Aorta (tissue), 5 donors: ENCODE measurements at regions not wholly inside any gene's neighbourhood (a gene's known extent, or its start where the extent isn't known, plus 50 kb on each side); places are given as distances from the start of the nearest gene placed in this dataset.

ENCODE experiments used
- ATAC-seq: fragments of 200-7000 bp; cut with Tn5 transposase; one replicate; pipeline ENCODE4 v1.9.1; 2022; ENCODE audit warnings: moderate library complexity; ENCODE audit not compliant: low FRiP score
- DNase-seq, 2 donors: peaks; one replicate each; pipeline ENCODE4 v3.0.0-alpha.2; 2020
- H3K27ac ChIP-seq, 2 donors: one replicate each; pipeline ENCODE4 v1.5.1; 2013; ENCODE audit warnings: low read length in 2 of 2, mild to moderate bottlenecking in 2 of 2, moderate library complexity in 2 of 2, control low read depth in 1 of 2, inconsistent platforms in 1 of 2, low read depth in 1 of 2
- H3K27me3 ChIP-seq, 2 donors: one replicate each; pipeline ENCODE4 v1.6.1; 2013; ENCODE audit warnings: control low read depth in 1 of 2, low read length in 1 of 2, mild to moderate bottlenecking in 1 of 2, moderate library complexity in 1 of 2; ENCODE audit not compliant: insufficient read depth in 2 of 2, control insufficient read depth in 1 of 2
- H3K36me3 ChIP-seq, 2 donors: one replicate each; pipeline ENCODE4 v1.6.1; 2013; ENCODE audit warnings: control low read depth in 1 of 2, low read length in 1 of 2, mild to moderate bottlenecking in 1 of 2; ENCODE audit not compliant: insufficient read depth in 2 of 2, control insufficient read depth in 1 of 2
- H3K4me1 ChIP-seq, 2 donors: one replicate each; pipeline ENCODE4 v1.6.1; 2013; ENCODE audit warnings: low read length in 2 of 2, control low read depth in 1 of 2, mild to moderate bottlenecking in 1 of 2, moderate library complexity in 1 of 2; ENCODE audit not compliant: insufficient read depth in 2 of 2, control insufficient read depth in 1 of 2
- H3K4me3 ChIP-seq, 2 donors: one replicate each; pipeline ENCODE4 v1.5.1; 2013; ENCODE audit warnings: low read length in 2 of 2, control low read depth in 1 of 2, mild to moderate bottlenecking in 1 of 2
- H3K9me3 ChIP-seq: one replicate; pipeline ENCODE4 v1.6.1; 2013; ENCODE audit warnings: mild to moderate bottlenecking, low read length; ENCODE audit not compliant: control insufficient read depth
- WGBS, 2 donors: extraction: QIAGEN DNeasy Blood & Tissue Kit; methylation state at CpG; one replicate each; pipeline ENCODE4 v1.1.7; 2013; 5-methylcytosine and 5-hydroxymethylcytosine counted together
- intact Hi-C, 2 donors: fragments of 100-400 bp; cut with DNase I; formaldehyde crosslinking; loops; one replicate each; pipeline versions ENCODE4 v1.14.2 to v1.15.0; 2022
- donor health status: healthy with polysubstance abuse.
- donor health status: Bipolar disorder and iron deficiency.
- donor health status: DM: no; HTN: no; CAD: no.
- donor health status: DM: no; HTN: no; CAD: no.
- donor health status: DM: yes; HTN: yes; CAD: no.

GRCh38 chr5:148910686-148911361 is 84.4 kb downstream of the ADRB2 start:
- Histone ChIP-seq H3K9me3 (no peaks in the 10 kb centered on the region), H3K36me3 (no peaks in the 10 kb centered on the region), H3K4me3 (no peak overlapping the region), H3K27me3 (no peaks in the 10 kb centered on the region), H3K27ac (no peak overlapping the region), H3K4me1 (peaks cover 0 to under 1% of the 10 kb centered on the region in 2 donors)
- DNase-seq (peak in 1 of 2 donors; percentile 46), ATAC-seq (no peak)
- 89 to 90% methylated on average over 8 of the region's 8 CpGs for WGBS, 2 donors
- intact Hi-C loops, result no loop called here

- DNase-seq (no peak), ATAC-seq (no peak)
- WGBS, 2 donors, result 96 to 98% methylated on average over 2 of the region's 2 CpGs
- Histone ChIP-seq H3K36me3 (no peaks in the 10 kb centered on the region), H3K27me3 (no peaks in the 10 kb centered on the region), H3K4me1 (peaks cover 0 to 2% of the 10 kb centered on the region in 2 donors), H3K4me3 (no peak overlapping the region), H3K27ac (no peak overlapping the region), H3K9me3 (no peaks in the 10 kb centered on the region)
- intact Hi-C loops, result no loop called here
Observed at GRCh38 chr5:148911386-148911785, 85.0 kb downstream of the ADRB2 start.

- Histone ChIP-seq H3K27ac (no peak overlapping the region), H3K4me3 (no peak overlapping the region), H3K27me3 (no peaks in the 10 kb centered on the region), H3K9me3 (no peaks in the 10 kb centered on the region), H3K36me3 (no peaks in the 10 kb centered on the region), H3K4me1 (peaks cover 0 to 2% of the 10 kb centered on the region in 2 donors)
- intact Hi-C loops, result no loop called here
- DNase-seq (no peak), ATAC-seq (no peak)
- 89 to 97% methylated on average over 1 of the region's 1 CpG for whole genome bisulfite sequencing, 2 donors
Observed at GRCh38 chr5:148912146-148912545, 85.7 kb downstream of the ADRB2 start.

DNA sequence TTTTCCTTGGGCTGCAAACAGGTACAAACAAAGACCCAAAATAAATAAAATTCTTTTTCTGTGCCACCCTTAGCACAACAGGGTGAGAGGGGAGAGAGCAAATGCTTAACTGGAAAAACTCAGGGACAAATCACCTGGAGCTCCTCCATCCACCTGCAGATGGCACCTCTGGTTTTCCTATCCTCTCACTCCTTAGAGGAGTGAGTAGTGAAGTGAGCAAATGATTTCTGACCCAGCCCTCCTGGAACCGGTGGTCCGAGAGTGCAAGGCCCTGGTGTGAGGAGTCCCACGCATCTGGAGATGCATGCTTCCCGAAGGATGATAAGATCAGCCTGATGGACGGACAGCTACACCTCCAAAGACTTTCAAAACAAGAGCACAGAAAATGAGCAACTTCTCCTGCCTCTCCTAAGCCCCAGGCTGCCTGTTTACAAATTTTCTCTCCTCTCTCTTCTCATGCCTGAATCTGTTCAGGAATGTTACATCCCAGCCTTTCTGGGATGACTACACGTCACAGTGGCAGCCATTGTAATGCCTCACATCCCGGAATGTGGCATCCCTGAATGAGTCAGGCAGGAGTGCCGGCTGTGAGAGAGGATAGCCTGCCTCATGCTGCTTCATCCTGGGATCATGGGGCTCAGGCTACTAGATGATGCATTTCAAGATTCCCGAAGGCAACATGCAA is 86.4 kb downstream of the ADRB2 start:
- H3K4me1 ChIP-seq, result peaks cover 0 to 2% of the 10 kb centered on the region in 2 donors
- H3K27ac ChIP-seq, result no peak overlapping the region
- H3K9me3 ChIP-seq, result no peaks in the 10 kb centered on the region
- DNase-seq (no peak), ATAC-seq (no peak)
- 69 to 75% methylated on average over 9 of the region's 9 CpGs for WGBS, 2 donors
- H3K27me3 ChIP-seq, result no peaks in the 10 kb centered on the region
- intact Hi-C loops, result no loop called here
- no peaks in the 10 kb centered on the region for H3K36me3 ChIP-seq
- no peak overlapping the region for H3K4me3 ChIP-seq

- Histone ChIP-seq H3K36me3 (no peaks in the 10 kb centered on the region), H3K9me3 (no peaks in the 10 kb centered on the region), H3K4me3 (no peak overlapping the region), H3K27ac (no peak overlapping the region), H3K4me1 (peaks cover 0 to 2% of the 10 kb centered on the region in 2 donors), H3K27me3 (no peaks in the 10 kb centered on the region)
- no peak for ATAC-seq
- WGBS, 2 donors, result 75 to 77% methylated on average over 6 of the region's 6 CpGs
- no peak for DNase-seq
- intact Hi-C loops, result no loop called here
Observed at GRCh38 chr5:148913493-148913892, 87.1 kb downstream of the ADRB2 start.

- intact Hi-C loops, result no loop called here
- no peak overlapping the region for H3K27ac ChIP-seq
- no peak overlapping the region for H3K4me3 ChIP-seq
Observed at GRCh38 chr5:148913985-148914431, 87.6 kb downstream of the ADRB2 start.

GRCh38 chr5:148915224-148915817 is 88.9 kb downstream of the ADRB2 start:
- Histone ChIP-seq H3K27me3 (no peaks in the 10 kb centered on the region), H3K9me3 (no peaks in the 10 kb centered on the region), H3K36me3 (no peaks in the 10 kb centered on the region), H3K4me3 (no peak overlapping the region), H3K4me1 (peaks cover 0 to 2% of the 10 kb centered on the region in 2 donors), H3K27ac (no peak overlapping the region)
- WGBS, 2 donors, result 75 to 77% methylated on average over 7 of the region's 7 CpGs
- DNase-seq (no peak), ATAC-seq (no peak)
- intact Hi-C loops, result no loop called here

More at GRCh38 chr5:148913985-148914431, 87.6 kb downstream of the ADRB2 start:
- Histone ChIP-seq H3K4me1 (peaks cover 0 to 2% of the 10 kb centered on the region in 2 donors), H3K9me3 (no peaks in the 10 kb centered on the region), H3K36me3 (no peaks in the 10 kb centered on the region), H3K27me3 (no peaks in the 10 kb centered on the region)
- WGBS, 2 donors, result 52 to 54% methylated on average over 2 of the region's 2 CpGs
- DNase-seq, result no peak
- no peak for ATAC-seq

- intact Hi-C loops, result no loop called here
- Histone ChIP-seq H3K36me3 (no peaks in the 10 kb centered on the region), H3K4me1 (peaks cover 0 to 2% of the 10 kb centered on the region in 2 donors), H3K9me3 (no peaks in the 10 kb centered on the region), H3K27me3 (no peaks in the 10 kb centered on the region), H3K27ac (no peak overlapping the region), H3K4me3 (no peak overlapping the region)
- 44 to 73% methylated on average over 2 of the region's 2 CpGs for WGBS, 2 donors
- ATAC-seq, result peak; percentile 19
- no peak for DNase-seq
Observed at GRCh38 chr5:148920646-148921288, 94.4 kb downstream of the ADRB2 start.
